K562 (cell line): ENCODE measurements at regions not wholly inside any gene's neighbourhood (a gene's known extent, or its start where the extent isn't known, plus 50 kb on each side); places are given as distances from the start of the nearest gene placed in this dataset.

Experiments used
- C11orf30 ChIP-seq: fragments of 450-650 bp; IDR thresholded peaks from 2 replicates; pipeline ENCODE4 v1.6.1; 2016; ENCODE audit warnings: low read depth, mild to moderate bottlenecking
- EP300 ChIP-seq: IDR thresholded peaks from 2 replicates; pipeline ENCODE4 v1.6.1; 2012; ENCODE audit warnings: low read length, improper control_type of control experiment
- GABPA ChIP-seq: fragments of 200-800 bp; sonication (Bioruptor generic); conservative IDR thresholded peaks from 2 replicates; pipeline ENCODE4 v1.6.1; 2016; ENCODE audit warnings: low read depth, missing genetic modification characterization, missing compliant biosample characterization
- POLR2A ChIP-seq: fragments of 450-650 bp; conservative IDR thresholded peaks from 2 replicates; pipeline ENCODE4 v1.6.1; 2016
- TF ChIP-seq, protein P1 (sequence below), 2 experiments: fragments of 200-800 bp in 1 of 2; sonication (Bioruptor generic) in 1 of 2; sonication (generic) in 1 of 2; formaldehyde crosslinking in 1 of 2; IDR thresholded peaks in 1 of 2; conservative IDR thresholded peaks in 1 of 2; 2 replicates each; pipeline versions ENCODE4 v1.5.0 to v1.6.1; 2016 to 2020; ENCODE audit warnings: missing compliant biosample characterization in 1 of 2, missing genetic modification characterization in 1 of 2, missing genetic modification reagents in 1 of 2
- TF ChIP-seq, protein P2 (sequence below): fragments of 250-450 bp; sonication (Bioruptor Pico); IDR thresholded peaks from 2 replicates; pipeline ENCODE4 v1.5.0; 2021

DNA sequence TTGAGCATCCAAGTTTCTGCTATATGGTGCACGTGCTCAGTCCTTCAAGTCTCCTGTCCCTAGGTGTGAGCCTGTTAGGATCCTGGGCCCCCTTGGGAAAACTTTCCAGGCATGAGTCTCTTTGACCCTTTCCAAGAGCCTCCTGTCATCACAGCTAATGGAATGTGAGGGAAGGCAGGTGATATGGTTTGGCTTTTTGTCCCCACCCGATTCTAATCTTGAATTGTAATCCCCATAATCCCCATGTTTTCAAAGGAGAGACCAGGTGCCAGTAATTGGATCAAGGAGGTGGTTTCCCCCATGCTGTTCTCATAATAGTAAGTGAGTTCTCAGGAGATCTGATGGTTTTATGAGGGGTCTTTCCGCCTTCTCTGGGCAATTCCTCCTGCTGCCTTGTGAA is 265.5 kb downstream of the ATP23 start:
- TF ChIP-seq EP300 (no peak), POLR2A (no peak), GABPA (tag) (no peak), C11orf30 (no peak)
- TF ChIP-seq, protein P1, sequence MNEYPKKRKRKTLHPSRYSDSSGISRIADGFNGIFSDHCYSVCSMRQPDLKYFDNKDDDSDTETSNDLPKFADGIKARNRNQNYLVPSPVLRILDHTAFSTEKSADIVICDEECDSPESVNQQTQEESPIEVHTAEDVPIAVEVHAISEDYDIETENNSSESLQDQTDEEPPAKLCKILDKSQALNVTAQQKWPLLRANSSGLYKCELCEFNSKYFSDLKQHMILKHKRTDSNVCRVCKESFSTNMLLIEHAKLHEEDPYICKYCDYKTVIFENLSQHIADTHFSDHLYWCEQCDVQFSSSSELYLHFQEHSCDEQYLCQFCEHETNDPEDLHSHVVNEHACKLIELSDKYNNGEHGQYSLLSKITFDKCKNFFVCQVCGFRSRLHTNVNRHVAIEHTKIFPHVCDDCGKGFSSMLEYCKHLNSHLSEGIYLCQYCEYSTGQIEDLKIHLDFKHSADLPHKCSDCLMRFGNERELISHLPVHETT (CRISPR knock-in tag; conservative IDR thresholded peaks at IDR 0.05 in 1 of 2, IDR thresholded peaks at IDR 0.05 in 1 of 2): no peak
- TF ChIP-seq, protein P2, sequence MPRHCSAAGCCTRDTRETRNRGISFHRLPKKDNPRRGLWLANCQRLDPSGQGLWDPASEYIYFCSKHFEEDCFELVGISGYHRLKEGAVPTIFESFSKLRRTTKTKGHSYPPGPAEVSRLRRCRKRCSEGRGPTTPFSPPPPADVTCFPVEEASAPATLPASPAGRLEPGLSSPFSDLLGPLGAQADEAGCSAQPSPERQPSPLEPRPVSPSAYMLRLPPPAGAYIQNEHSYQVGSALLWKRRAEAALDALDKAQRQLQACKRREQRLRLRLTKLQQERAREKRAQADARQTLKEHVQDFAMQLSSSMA (CRISPR knock-in tag): no peak
